IMR-90 (cell line): ENCODE measurements at regions not wholly inside any gene's neighbourhood (a gene's known extent, or its start where the extent isn't known, plus 50 kb on each side); places are given as distances from the start of the nearest gene placed in this dataset.

ENCODE experiments used
- ATAC-seq: fragments of 200-7000 bp; cut with Tn5 transposase; 2 replicates; pipeline ENCODE4 v1.9.1; 2020; ENCODE audit warnings: low read depth, mild to moderate bottlenecking, moderate library complexity
- BruUV-seq: library from RNA; stranded (reverse); fragments of 400-500 nt; replicated peaks from 2 replicates; lab custom pipeline; 2021; lab: Mats Ljungman, UMichigan
- CTCF ChIA-PET: fragments of 300-600 bp; formaldehyde crosslinking; extraction: SDS; loops from one replicate; lab custom pipeline; 2021; ENCODE audit warnings: antibody characterized with exemption; lab: Yijun Ruan, JAX
- POLR2A ChIA-PET: fragments of 300-600 bp; sonication (Branson Sonifier 250); formaldehyde crosslinking; loops from one replicate; lab custom pipeline; 2022; ENCODE audit warnings: antibody characterized with exemption; ENCODE audit not compliant: unreplicated experiment; lab: Charles Lee
- DNase-seq: peaks from one replicate; pipeline ENCODE4 v3.0.0; 2013
- H2AFZ ChIP-seq: replicated peaks from 2 replicates; pipeline ENCODE3; 2013; ENCODE audit warnings: low read length, mild to moderate bottlenecking; ENCODE audit not compliant: poor library complexity
- H2AK5ac ChIP-seq: 2 replicates; pipeline ENCODE4 v1.6.1; 2013; ENCODE audit warnings: low read depth, low read length, inconsistent platforms
- H2AK9ac ChIP-seq: replicated peaks from 2 replicates; pipeline ENCODE3; 2013; ENCODE audit warnings: mild to moderate bottlenecking, low read depth, low read length, moderate library complexity; ENCODE audit not compliant: poor library complexity
- H2BK120ac ChIP-seq: 2 replicates; pipeline ENCODE4 v1.6.1; 2013; ENCODE audit warnings: low read depth, low read length, inconsistent platforms
- H2BK15ac ChIP-seq: 3 replicates; pipeline ENCODE4 v1.6.1; 2013; ENCODE audit warnings: low read depth, low read length, inconsistent platforms
- H2BK20ac ChIP-seq: 2 replicates; pipeline ENCODE4 v1.6.1; 2013; ENCODE audit warnings: low read depth, mild to moderate bottlenecking, inconsistent platforms, low read length, moderate library complexity
- H2BK5ac ChIP-seq: 2 replicates; pipeline ENCODE4 v1.6.1; 2013; ENCODE audit warnings: mild to moderate bottlenecking, low read depth, low read length, inconsistent platforms; ENCODE audit not compliant: poor library complexity, severe bottlenecking
- H3K14ac ChIP-seq: replicated peaks from 2 replicates; pipeline ENCODE4 v1.6.1; 2013; ENCODE audit warnings: low read depth, low read length, inconsistent platforms
- H3K18ac ChIP-seq: 2 replicates; pipeline ENCODE4 v1.6.1; 2013; ENCODE audit warnings: low read depth, low read length, control low read depth
- H3K23ac ChIP-seq: 2 replicates; pipeline ENCODE4 v1.6.1; 2013; ENCODE audit warnings: low read depth, low read length, inconsistent platforms
- H3K27ac ChIP-seq: 2 replicates; pipeline ENCODE4 v1.5.1; 2013; ENCODE audit warnings: mild to moderate bottlenecking, control low read depth, low read length; ENCODE audit not compliant: insufficient read depth
- H3K27me3 ChIP-seq: 2 replicates; pipeline ENCODE4 v1.6.1; 2013; ENCODE audit warnings: low read length; ENCODE audit not compliant: control insufficient read depth, insufficient read depth
- H3K36me3 ChIP-seq: 2 replicates; pipeline ENCODE4 v1.6.1; 2013; ENCODE audit warnings: low read length, mixed read lengths; ENCODE audit not compliant: control insufficient read depth, insufficient read depth
- H3K4ac ChIP-seq: 2 replicates; pipeline ENCODE4 v1.6.1; 2013; ENCODE audit warnings: low read depth, low read length, inconsistent platforms
- H3K4me1 ChIP-seq: 2 replicates; pipeline ENCODE4 v1.6.1; 2013; ENCODE audit warnings: low read length, mixed read lengths; ENCODE audit not compliant: control insufficient read depth, insufficient read depth
- H3K4me2 ChIP-seq: 2 replicates; pipeline ENCODE4 v1.6.1; 2013; ENCODE audit warnings: low read depth, mild to moderate bottlenecking, control low read depth, low read length, moderate library complexity
- H3K4me3 ChIP-seq: 2 replicates; pipeline ENCODE4 v1.5.1; 2013; ENCODE audit warnings: low read depth, mild to moderate bottlenecking, control low read depth, low read length, moderate library complexity; ENCODE audit not compliant: insufficient read depth
- H3K56ac ChIP-seq: 2 replicates; pipeline ENCODE4 v1.6.1; 2013; ENCODE audit warnings: low read length, inconsistent platforms; ENCODE audit not compliant: insufficient read depth; ENCODE audit errors: extremely low read depth
- H3K79me1 ChIP-seq, 2 experiments: 2 replicates each; pipeline ENCODE4 v1.6.1; 2013; ENCODE audit warnings: low read length in 2 of 2, inconsistent platforms in 1 of 2, low read depth in 1 of 2
- H3K9ac ChIP-seq: 2 replicates; pipeline ENCODE4 v1.6.1; 2013; ENCODE audit warnings: low read depth, low read length, control low read depth
- H3K9me1 ChIP-seq: 2 replicates; pipeline ENCODE4 v1.6.1; 2013; ENCODE audit warnings: low read length, inconsistent platforms; ENCODE audit not compliant: insufficient read depth
- H3K9me3 ChIP-seq: 2 replicates; pipeline ENCODE4 v1.6.1; 2013; ENCODE audit warnings: low read length; ENCODE audit not compliant: control insufficient read depth, insufficient read depth
- H4K20me1 ChIP-seq: 2 replicates; pipeline ENCODE4 v1.6.1; 2013; ENCODE audit warnings: low read length, inconsistent platforms; ENCODE audit not compliant: insufficient read depth
- H4K5ac ChIP-seq: 2 replicates; pipeline ENCODE4 v1.6.1; 2013; ENCODE audit warnings: mild to moderate bottlenecking, low read depth, low read length, control low read depth
- H4K8ac ChIP-seq, 2 experiments: 2 replicates each; pipeline ENCODE4 v1.6.1; 2013; ENCODE audit warnings: low read depth in 2 of 2, low read length in 2 of 2, control low read depth in 1 of 2, inconsistent platforms in 1 of 2
- H4K91ac ChIP-seq: 2 replicates; pipeline ENCODE4 v1.6.1; 2013; ENCODE audit warnings: low read depth, low read length, inconsistent platforms; ENCODE audit not compliant: insufficient read depth
- BHLHE40 ChIP-seq: fragments of 150-350 bp; IDR thresholded peaks from 2 replicates; pipeline ENCODE4 v1.6.1; 2016; ENCODE audit warnings: mild to moderate bottlenecking, low read depth, low read length
- CEBPB ChIP-seq: IDR thresholded peaks from 2 replicates; pipeline ENCODE4 v1.6.1; 2012; ENCODE audit warnings: low read depth, low read length, improper control_type of control experiment
- FOS ChIP-seq: fragments of 150-350 bp; IDR thresholded peaks from 2 replicates; pipeline ENCODE4 v1.6.1; 2016; ENCODE audit warnings: low read depth, low read length
- MAZ ChIP-seq: IDR thresholded peaks from 2 replicates; pipeline ENCODE4 v1.6.1; 2012; ENCODE audit warnings: low read depth, mild to moderate bottlenecking, low read length, improper control_type of control experiment, moderate library complexity, borderline replicate concordance
- MXI1 ChIP-seq: IDR thresholded peaks from 2 replicates; pipeline ENCODE4 v1.6.1; 2012; ENCODE audit warnings: low read depth, mild to moderate bottlenecking, low read length, moderate library complexity, borderline replicate concordance
- NFE2L2 ChIP-seq: fragments of 150-350 bp; IDR thresholded peaks from 2 replicates; pipeline ENCODE4 v1.6.1; 2016; ENCODE audit warnings: low read depth, mild to moderate bottlenecking, low read length
- POLR2A ChIP-seq: IDR thresholded peaks from 2 replicates; pipeline ENCODE4 v1.6.1; 2012; ENCODE audit warnings: mild to moderate bottlenecking, low read depth, low read length
- RFX5 ChIP-seq: IDR thresholded peaks from 2 replicates; pipeline ENCODE4 v1.8.0; 2012; ENCODE audit warnings: low read depth, mild to moderate bottlenecking, low read length, moderate library complexity
- SMC3 ChIP-seq: fragments of 150-350 bp; IDR thresholded peaks from 2 replicates; pipeline ENCODE4 v1.6.1; 2016; ENCODE audit warnings: low read depth, mild to moderate bottlenecking, antibody characterized with exemption, low read length, moderate library complexity
- WGBS, 2 experiments: methylation state at CpG; one replicate each; pipeline versions ENCODE4 v1.1.5 to v1.1.7; 2013; ENCODE audit warnings: missing lambda C conversion rate in 2 of 2; ENCODE audit not compliant: insufficient read length in 1 of 2; ENCODE audit errors: extremely low coverage in 2 of 2; 5-methylcytosine and 5-hydroxymethylcytosine counted together
- dilution Hi-C: fragments of 300-500 bp; cut with HindIII; formaldehyde crosslinking; loops from one replicate; pipeline ENCODE4 v1.14.3; 2018; ENCODE audit warnings: low sequenced_read_pairs; ENCODE audit not compliant: unreplicated experiment
- in situ Hi-C: fragments of 300-500 bp; cut with MboI; formaldehyde crosslinking; loops from 3 replicates; pipeline ENCODE4 v1.14.3; 2019; ENCODE audit warnings: low sequenced_read_pairs, inconsistent platforms, mixed read lengths
- intact Hi-C: fragments of 100-400 bp; cut with micrococcal nuclease; formaldehyde crosslinking; loops from 2 replicates; pipeline ENCODE4 v1.10.0; 2022

DNA sequence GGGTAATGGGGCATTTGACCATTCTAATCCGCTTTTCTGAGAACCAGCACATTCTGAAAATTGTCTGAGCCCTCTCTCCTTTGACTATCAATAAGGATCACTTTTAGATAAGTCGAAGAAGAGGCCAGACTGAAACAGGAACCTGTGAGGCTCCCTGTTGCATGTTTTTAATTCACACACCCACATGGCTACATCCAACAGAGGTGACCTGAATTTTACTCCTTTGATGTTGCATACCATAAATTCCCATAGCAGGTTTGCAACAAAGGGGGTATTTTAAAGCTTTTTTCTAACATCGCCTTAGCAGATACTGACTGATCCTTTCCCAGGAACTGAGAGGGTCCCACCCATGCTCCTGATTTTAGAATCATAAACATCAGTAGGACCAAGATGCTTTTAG lies 450.8 kb downstream of the USP25 start:
- BruUV-seq, result no TSS peak
- POLR2A ChIA-PET, result interaction anchor here (1.2 kb wide), 1 partner anchor 11 kb away, joined by 3 read pairs; no protein-coding TSS in a partner anchor

More for the DNA sequence above, 450.8 kb downstream of the USP25 start:
- Histone ChIP-seq H4K5ac (no peak overlapping the region), H3K9ac (no peak overlapping the region), H2BK120ac (no peak overlapping the region), H2AFZ (no peak overlapping the region), H3K9me3 (no peaks in the 10 kb centered on the region), H3K4me1 (no peaks in the 10 kb centered on the region), H2BK20ac (no peak overlapping the region), H3K4ac (no peak overlapping the region), H3K14ac (no peak overlapping the region), H3K4me3 (no peak overlapping the region), H3K79me1 (no peaks in the 10 kb centered on the region), H2AK9ac (no peak overlapping the region), H2BK15ac (no peak overlapping the region), H3K27ac (no peak overlapping the region), H3K27me3 (no peaks in the 10 kb centered on the region), H4K20me1 (no peaks in the 10 kb centered on the region), H3K23ac (no peak overlapping the region), H3K56ac (no peak overlapping the region), H4K8ac (no peak overlapping the region), H3K36me3 (no peaks in the 10 kb centered on the region), H3K4me2 (no peak overlapping the region), H2BK5ac (no peak overlapping the region), H4K91ac (no peak overlapping the region), H3K9me1 (no peaks in the 10 kb centered on the region), H3K18ac (no peak overlapping the region), H2AK5ac (no peak overlapping the region)
- intact Hi-C loops, result no loop called here
- in situ Hi-C loops, result no loop called here
- dilution Hi-C loops, result no loop called here
- DNase-seq, result no peak
- TF ChIP-seq MXI1, result no peak
- TF ChIP-seq BHLHE40, result no peak
- no peak for TF ChIP-seq POLR2A
- TF ChIP-seq MAZ, result no peak
- TF ChIP-seq SMC3, result no peak
- no peak for TF ChIP-seq RFX5
- TF ChIP-seq NFE2L2, result no peak
- no peak for TF ChIP-seq FOS
- TF ChIP-seq CEBPB, result no peak
- CTCF ChIA-PET, result no interaction called here
- no CpG with 5 or more reads among the region's 3 CpGs for WGBS, 2 experiments
- ATAC-seq, result no peak
